ENCODE measurements at regions not wholly inside any gene's neighbourhood (a gene's known extent, or its start where the extent isn't known, plus 50 kb on each side); places are given as distances from the start of the nearest gene placed in this dataset.

DNA sequence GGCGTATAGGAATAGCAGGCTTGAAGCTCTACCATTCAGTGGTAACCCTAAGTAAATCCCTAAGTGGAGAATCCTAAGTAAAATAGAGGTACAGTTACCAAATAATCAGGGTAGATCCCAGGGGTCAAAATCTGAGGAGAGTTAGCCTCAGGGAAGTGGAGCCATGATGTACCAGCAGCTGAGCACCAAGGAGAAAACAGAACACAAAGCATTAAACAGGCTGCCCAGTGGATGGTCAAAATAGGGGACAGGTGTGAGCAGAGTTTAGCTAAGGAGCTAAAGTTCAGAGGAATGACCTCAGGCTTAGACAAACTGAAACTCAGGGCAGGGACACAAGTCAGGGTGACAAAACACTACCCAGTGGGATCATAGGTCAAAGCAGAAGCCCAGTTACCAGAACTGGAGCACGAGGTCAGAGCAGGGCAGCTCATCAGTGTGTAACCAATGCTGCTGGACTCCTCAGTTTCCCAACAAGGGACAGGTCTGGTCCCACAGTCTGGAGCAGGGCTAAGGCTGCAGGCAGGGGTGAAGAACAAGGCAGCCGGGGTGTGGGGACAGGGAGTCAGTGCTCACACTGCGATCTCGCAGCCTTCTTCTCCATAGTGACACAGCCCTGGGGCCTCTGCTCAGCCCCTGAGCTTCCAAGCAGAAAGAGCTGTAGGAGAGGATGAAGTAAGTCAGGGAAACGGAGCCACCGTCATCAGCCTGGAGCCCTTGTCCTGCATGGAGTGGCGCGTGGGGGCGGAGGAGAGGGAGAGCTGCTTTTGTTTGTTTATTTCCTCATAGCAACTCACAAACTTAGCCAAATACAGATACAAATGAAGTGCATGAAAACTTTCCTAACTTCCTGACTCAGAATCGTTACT lies 264.0 kb downstream of the MREG start:
- in situ Hi-C loops (cut with HindIII; ENCODE audit: low pct_unique_long_range_greater_than_20kb, low sequenced_read_pairs) = no loop called here
- no peaks in the 10 kb centered on the region for H3K4me1 ChIP-seq (ENCODE audit: control insufficient read depth, insufficient read depth, low read length)

DNA sequence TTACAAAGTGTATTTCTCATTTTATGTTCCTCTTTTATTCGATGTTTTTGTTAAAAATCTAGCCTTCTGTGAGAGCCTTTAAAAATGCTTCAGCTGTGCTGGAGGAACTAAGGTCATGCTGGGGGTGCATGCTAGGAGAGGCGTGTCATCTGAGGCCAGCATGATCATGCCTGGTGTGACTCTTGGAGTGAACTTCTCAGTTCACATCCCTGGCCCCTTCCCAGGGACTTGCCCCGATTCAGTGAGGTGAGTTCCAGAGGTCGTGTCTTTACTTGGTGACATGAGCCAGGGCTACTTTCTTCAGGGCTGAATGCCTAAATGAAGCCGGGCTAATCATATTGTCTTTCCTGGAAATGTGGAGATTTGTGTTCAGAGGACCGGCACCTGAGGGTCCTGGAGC lies 264.9 kb downstream of the MREG start:
- in situ Hi-C loops (cut with HindIII; ENCODE audit: low pct_unique_long_range_greater_than_20kb, low sequenced_read_pairs) = no loop called here
- CTCF ChIA-PET = no interaction called here

More for the DNA sequence above, 264.0 kb downstream of the MREG start:
- Histone ChIP-seq H3K27me3 (ENCODE audit: control insufficient read depth, insufficient read depth, low read length) (no peaks in the 10 kb centered on the region), H3K27ac (ENCODE audit: low read length) (no peak overlapping the region), H3K4me3 (ENCODE audit: low read depth in 2 of 2, low read length in 2 of 2) (no peak overlapping the region), H3K9me3 (ENCODE audit: control insufficient read depth, insufficient read depth, low read depth, low read length) (no peaks in the 10 kb centered on the region), H3K36me3 (ENCODE audit: control insufficient read depth, insufficient read depth, low read length) (no peaks in the 10 kb centered on the region)
- DNase-seq (ENCODE audit: low read depth, low spot score) (no peak), ATAC-seq (no peak)
- ChIA-PET CTCF (no interaction called here), POLR2A (no interaction called here)
- TF ChIP-seq SIN3A (IDR thresholded peaks at IDR 0.05; ENCODE audit: borderline replicate concordance, insufficient read depth, low read depth, low read length) = no peak
- no peak for TF ChIP-seq POLR2AphosphoS5 (IDR thresholded peaks at IDR 0.05; ENCODE audit: low read depth, low read length)
- TF ChIP-seq, protein P1, sequence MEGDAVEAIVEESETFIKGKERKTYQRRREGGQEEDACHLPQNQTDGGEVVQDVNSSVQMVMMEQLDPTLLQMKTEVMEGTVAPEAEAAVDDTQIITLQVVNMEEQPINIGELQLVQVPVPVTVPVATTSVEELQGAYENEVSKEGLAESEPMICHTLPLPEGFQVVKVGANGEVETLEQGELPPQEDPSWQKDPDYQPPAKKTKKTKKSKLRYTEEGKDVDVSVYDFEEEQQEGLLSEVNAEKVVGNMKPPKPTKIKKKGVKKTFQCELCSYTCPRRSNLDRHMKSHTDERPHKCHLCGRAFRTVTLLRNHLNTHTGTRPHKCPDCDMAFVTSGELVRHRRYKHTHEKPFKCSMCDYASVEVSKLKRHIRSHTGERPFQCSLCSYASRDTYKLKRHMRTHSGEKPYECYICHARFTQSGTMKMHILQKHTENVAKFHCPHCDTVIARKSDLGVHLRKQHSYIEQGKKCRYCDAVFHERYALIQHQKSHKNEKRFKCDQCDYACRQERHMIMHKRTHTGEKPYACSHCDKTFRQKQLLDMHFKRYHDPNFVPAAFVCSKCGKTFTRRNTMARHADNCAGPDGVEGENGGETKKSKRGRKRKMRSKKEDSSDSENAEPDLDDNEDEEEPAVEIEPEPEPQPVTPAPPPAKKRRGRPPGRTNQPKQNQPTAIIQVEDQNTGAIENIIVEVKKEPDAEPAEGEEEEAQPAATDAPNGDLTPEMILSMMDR (IDR thresholded peaks at IDR 0.05) = no peak
- TF ChIP-seq TCF7L2 (IDR thresholded peaks at IDR 0.05; ENCODE audit: low read depth, low read length) = no peak
- TF ChIP-seq, protein P2, sequence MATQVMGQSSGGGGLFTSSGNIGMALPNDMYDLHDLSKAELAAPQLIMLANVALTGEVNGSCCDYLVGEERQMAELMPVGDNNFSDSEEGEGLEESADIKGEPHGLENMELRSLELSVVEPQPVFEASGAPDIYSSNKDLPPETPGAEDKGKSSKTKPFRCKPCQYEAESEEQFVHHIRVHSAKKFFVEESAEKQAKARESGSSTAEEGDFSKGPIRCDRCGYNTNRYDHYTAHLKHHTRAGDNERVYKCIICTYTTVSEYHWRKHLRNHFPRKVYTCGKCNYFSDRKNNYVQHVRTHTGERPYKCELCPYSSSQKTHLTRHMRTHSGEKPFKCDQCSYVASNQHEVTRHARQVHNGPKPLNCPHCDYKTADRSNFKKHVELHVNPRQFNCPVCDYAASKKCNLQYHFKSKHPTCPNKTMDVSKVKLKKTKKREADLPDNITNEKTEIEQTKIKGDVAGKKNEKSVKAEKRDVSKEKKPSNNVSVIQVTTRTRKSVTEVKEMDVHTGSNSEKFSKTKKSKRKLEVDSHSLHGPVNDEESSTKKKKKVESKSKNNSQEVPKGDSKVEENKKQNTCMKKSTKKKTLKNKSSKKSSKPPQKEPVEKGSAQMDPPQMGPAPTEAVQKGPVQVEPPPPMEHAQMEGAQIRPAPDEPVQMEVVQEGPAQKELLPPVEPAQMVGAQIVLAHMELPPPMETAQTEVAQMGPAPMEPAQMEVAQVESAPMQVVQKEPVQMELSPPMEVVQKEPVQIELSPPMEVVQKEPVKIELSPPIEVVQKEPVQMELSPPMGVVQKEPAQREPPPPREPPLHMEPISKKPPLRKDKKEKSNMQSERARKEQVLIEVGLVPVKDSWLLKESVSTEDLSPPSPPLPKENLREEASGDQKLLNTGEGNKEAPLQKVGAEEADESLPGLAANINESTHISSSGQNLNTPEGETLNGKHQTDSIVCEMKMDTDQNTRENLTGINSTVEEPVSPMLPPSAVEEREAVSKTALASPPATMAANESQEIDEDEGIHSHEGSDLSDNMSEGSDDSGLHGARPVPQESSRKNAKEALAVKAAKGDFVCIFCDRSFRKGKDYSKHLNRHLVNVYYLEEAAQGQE (IDR thresholded peaks at IDR 0.05; ENCODE audit: insufficient read depth in 1 of 2, low read depth in 2 of 2, low read length in 1 of 2) = no peak
- intact Hi-C loops (cut with micrococcal nuclease; ENCODE audit: unreplicated experiment) = no loop called here
- BruUV-seq (replicated peaks) = no TSS peak

More for the DNA sequence above, 264.9 kb downstream of the MREG start:
- ATAC-seq (no peak), DNase-seq (ENCODE audit: low read depth, low spot score) (no peak)
- Histone ChIP-seq H3K4me1 (ENCODE audit: control insufficient read depth, insufficient read depth, low read length) (no peaks in the 10 kb centered on the region), H3K27ac (ENCODE audit: low read length) (no peak overlapping the region), H3K4me3 (ENCODE audit: low read depth in 2 of 2, low read length in 2 of 2) (no peak overlapping the region), H3K9me3 (ENCODE audit: control insufficient read depth, insufficient read depth, low read depth, low read length) (no peaks in the 10 kb centered on the region), H3K27me3 (ENCODE audit: control insufficient read depth, insufficient read depth, low read length) (no peaks in the 10 kb centered on the region), H3K36me3 (ENCODE audit: control insufficient read depth, insufficient read depth, low read length) (no peaks in the 10 kb centered on the region)
- no peak for TF ChIP-seq TCF7L2 (IDR thresholded peaks at IDR 0.05; ENCODE audit: low read depth, low read length)
- TF ChIP-seq POLR2AphosphoS5 (IDR thresholded peaks at IDR 0.05; ENCODE audit: low read depth, low read length) = no peak
- no peak for TF ChIP-seq SIN3A (IDR thresholded peaks at IDR 0.05; ENCODE audit: borderline replicate concordance, insufficient read depth, low read depth, low read length)
- POLR2A ChIA-PET = no interaction called here
- no TSS peak for BruUV-seq (replicated peaks)
- intact Hi-C loops (cut with micrococcal nuclease; ENCODE audit: unreplicated experiment) = no loop called here
